ENCODE measurements at regions not wholly inside any gene's neighbourhood (a gene's known extent, or its start where the extent isn't known, plus 50 kb on each side); places are given as distances from the start of the nearest gene placed in this dataset.

DNA sequence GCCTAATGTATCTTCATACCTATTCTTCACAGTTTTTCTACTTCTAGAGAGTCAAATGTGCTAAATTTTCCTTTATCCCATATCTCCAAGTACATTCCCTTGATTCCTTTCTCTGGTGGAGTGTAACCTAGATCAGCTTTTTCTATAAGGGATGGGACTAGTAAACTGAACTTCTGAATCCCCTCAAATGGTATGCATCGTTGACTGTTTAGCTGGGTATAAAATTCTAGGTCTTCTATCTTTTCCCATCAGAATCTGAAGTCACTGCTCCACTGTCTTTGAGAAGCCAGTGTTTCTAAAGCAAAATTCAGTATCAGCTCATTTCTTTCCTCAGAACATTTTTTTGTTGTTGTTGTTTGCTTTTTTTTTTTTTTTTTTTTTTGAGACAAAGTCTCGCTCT lies 1256.8 kb downstream of the BRD1 start:
- no peak for DNase-seq
- peaks cover 0 to 42% (median 4%) of the 10 kb centered on the region in 3 donors for H3K9me3 ChIP-seq (ENCODE audit: control extremely low read depth in 1 of 3, control insufficient read depth in 2 of 3, insufficient read depth in 1 of 3, low read length in 2 of 3)
- CTCF ChIA-PET: no interaction called here
- no peaks in the 10 kb centered on the region for H4K20me1 ChIP-seq (ENCODE audit: control insufficient read depth, insufficient read depth, low read length, poor library complexity, severe bottlenecking)
- H3K4me2 ChIP-seq (replicated peaks; ENCODE audit: low read depth, low read length, poor library complexity, severe bottlenecking): no peak overlapping the region
- no peak overlapping the region for H3K27ac Mint-ChIP-seq
- peaks cover 0 to 30% (median 6%) of the 10 kb centered on the region in 4 experiments for H3K27me3 ChIP-seq (replicated peaks in 1 of 4; ENCODE audit: control extremely low read depth in 1 of 4, control insufficient read depth in 3 of 4, insufficient read depth in 4 of 4, low read length in 3 of 4)
- H3K9ac ChIP-seq (ENCODE audit: low read length): no peak overlapping the region
- no peak overlapping the region for H3K4me3 Mint-ChIP-seq
- no peak for TF ChIP-seq EZH2 (IDR thresholded peaks at IDR 0.05; ENCODE audit: borderline replicate concordance, insufficient read depth, low read depth, low read length, poor library complexity, severe bottlenecking)
- TF ChIP-seq, protein P1, sequence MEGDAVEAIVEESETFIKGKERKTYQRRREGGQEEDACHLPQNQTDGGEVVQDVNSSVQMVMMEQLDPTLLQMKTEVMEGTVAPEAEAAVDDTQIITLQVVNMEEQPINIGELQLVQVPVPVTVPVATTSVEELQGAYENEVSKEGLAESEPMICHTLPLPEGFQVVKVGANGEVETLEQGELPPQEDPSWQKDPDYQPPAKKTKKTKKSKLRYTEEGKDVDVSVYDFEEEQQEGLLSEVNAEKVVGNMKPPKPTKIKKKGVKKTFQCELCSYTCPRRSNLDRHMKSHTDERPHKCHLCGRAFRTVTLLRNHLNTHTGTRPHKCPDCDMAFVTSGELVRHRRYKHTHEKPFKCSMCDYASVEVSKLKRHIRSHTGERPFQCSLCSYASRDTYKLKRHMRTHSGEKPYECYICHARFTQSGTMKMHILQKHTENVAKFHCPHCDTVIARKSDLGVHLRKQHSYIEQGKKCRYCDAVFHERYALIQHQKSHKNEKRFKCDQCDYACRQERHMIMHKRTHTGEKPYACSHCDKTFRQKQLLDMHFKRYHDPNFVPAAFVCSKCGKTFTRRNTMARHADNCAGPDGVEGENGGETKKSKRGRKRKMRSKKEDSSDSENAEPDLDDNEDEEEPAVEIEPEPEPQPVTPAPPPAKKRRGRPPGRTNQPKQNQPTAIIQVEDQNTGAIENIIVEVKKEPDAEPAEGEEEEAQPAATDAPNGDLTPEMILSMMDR (IDR thresholded peaks at IDR 0.05): no peak
- no CpG with 5 or more reads among the region's 2 CpGs for WGBS (ENCODE audit: insufficient coverage)
- H3K4me3 ChIP-seq (ENCODE audit: control extremely low read depth in 1 of 5, extremely low read depth in 1 of 5, insufficient read depth in 1 of 5, low read depth in 2 of 5, low read length in 4 of 5): no peak overlapping the region
- no peak overlapping the region for H2AFZ ChIP-seq (ENCODE audit: insufficient read depth, low read depth, low read length, poor library complexity, severe bottlenecking)
- intact Hi-C loops (cut with micrococcal nuclease): no loop called here
- no peaks in the 10 kb centered on the region for H3K4me1 ChIP-seq (ENCODE audit: control insufficient read depth in 2 of 2, insufficient read depth in 2 of 2, low read length in 2 of 2)
- ATAC-seq (ENCODE audit: low read depth): no peak
- peaks cover 11% of the 10 kb centered on the region for H3K9me3 Mint-ChIP-seq (ENCODE audit: insufficient read depth)
- H3K4me1 Mint-ChIP-seq: peaks cover 2% of the 10 kb centered on the region
- POLR2A ChIA-PET: no interaction called here
- no peaks in the 10 kb centered on the region for H3K79me2 ChIP-seq (ENCODE audit: control insufficient read depth, insufficient read depth, low read length)
- peaks cover 40% of the 10 kb centered on the region for H3K27me3 Mint-ChIP-seq
- H3K27ac ChIP-seq (ENCODE audit: low read length in 2 of 2): no peak overlapping the region
- H3K36me3 ChIP-seq (replicated peaks in 1 of 2; ENCODE audit: control extremely low read depth in 1 of 2, control insufficient read depth in 1 of 2, extremely low read depth in 1 of 2, insufficient read depth in 2 of 2, low read length in 1 of 2): no peaks in the 10 kb centered on the region

DNA sequence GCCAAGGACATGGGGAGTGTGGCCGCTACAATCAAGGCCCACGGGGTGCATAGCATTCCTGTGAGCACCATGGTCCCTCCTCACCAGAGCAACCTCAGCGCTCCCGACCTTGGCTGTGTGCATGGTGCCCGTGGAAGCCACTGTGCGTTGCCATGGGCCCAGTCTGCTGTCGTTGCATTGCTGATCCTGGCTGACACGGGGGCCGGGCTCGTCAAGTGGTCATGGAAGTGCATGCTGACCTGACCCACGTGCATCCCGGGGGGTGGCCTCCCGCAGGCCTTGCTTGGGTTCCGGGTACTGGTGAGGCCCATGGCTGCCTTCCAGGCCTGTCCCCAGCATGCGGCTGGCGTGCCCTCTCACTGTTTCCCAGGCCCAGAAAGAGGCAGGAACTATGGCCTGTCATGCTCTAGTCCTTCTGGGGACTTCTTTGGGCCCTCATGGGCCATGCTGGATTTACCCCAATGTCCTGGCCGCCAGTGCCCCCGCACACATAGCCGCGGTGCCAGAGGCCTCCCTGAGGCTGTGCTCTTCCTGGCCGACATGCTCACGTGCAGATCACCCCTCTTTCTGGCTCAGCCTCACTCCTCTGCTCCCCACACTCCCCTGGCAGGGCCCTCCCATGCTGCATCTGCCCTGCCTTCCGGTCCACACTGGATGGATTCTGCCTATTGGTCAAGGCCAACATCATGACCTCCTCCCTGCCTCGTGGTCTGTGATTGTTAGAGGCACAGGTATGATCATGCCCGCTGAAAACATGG lies 1258.0 kb downstream of the BRD1 start:
- H3K4me3 ChIP-seq (ENCODE audit: control extremely low read depth in 1 of 5, extremely low read depth in 1 of 5, insufficient read depth in 1 of 5, low read depth in 2 of 5, low read length in 4 of 5): no peak overlapping the region
- Mint-ChIP-seq H3K4me1 (peaks cover under 1% of the 10 kb centered on the region), H3K9me3 (ENCODE audit: insufficient read depth) (peaks cover 11% of the 10 kb centered on the region), H3K4me3 (no peak overlapping the region), H3K27ac (no peak overlapping the region), H3K27me3 (peaks cover 38% of the 10 kb centered on the region)
- H4K20me1 ChIP-seq (ENCODE audit: control insufficient read depth, insufficient read depth, low read length, poor library complexity, severe bottlenecking): no peaks in the 10 kb centered on the region
- no peaks in the 10 kb centered on the region for H3K4me1 ChIP-seq (ENCODE audit: control insufficient read depth in 2 of 2, insufficient read depth in 2 of 2, low read length in 2 of 2)
- WGBS (ENCODE audit: insufficient coverage): 95% methylated on average over 23 of the region's 25 CpGs
- no peak overlapping the region for H2AFZ ChIP-seq (ENCODE audit: insufficient read depth, low read depth, low read length, poor library complexity, severe bottlenecking)
- no peaks in the 10 kb centered on the region for H3K79me2 ChIP-seq (ENCODE audit: control insufficient read depth, insufficient read depth, low read length)
- ChIA-PET CTCF (no interaction called here), POLR2A (no interaction called here)
- peaks cover 0 to 46% (median 4%) of the 10 kb centered on the region in 3 donors for H3K9me3 ChIP-seq (ENCODE audit: control extremely low read depth in 1 of 3, control insufficient read depth in 2 of 3, insufficient read depth in 1 of 3, low read length in 2 of 3)
- H3K27ac ChIP-seq (ENCODE audit: low read length in 2 of 2): no peak overlapping the region
- no peak overlapping the region for H3K4me2 ChIP-seq (replicated peaks; ENCODE audit: low read depth, low read length, poor library complexity, severe bottlenecking)
- no peak for DNase-seq
- intact Hi-C loops (cut with micrococcal nuclease): no loop called here
- H3K27me3 ChIP-seq (replicated peaks in 1 of 4; ENCODE audit: control extremely low read depth in 1 of 4, control insufficient read depth in 3 of 4, insufficient read depth in 4 of 4, low read length in 3 of 4): peaks cover 0 to 32% (median 6%) of the 10 kb centered on the region in 4 experiments
- no peaks in the 10 kb centered on the region for H3K36me3 ChIP-seq (replicated peaks in 1 of 2; ENCODE audit: control extremely low read depth in 1 of 2, control insufficient read depth in 1 of 2, extremely low read depth in 1 of 2, insufficient read depth in 2 of 2, low read length in 1 of 2)
- ATAC-seq (ENCODE audit: low read depth): no peak
- TF ChIP-seq, protein P1 (IDR thresholded peaks at IDR 0.05): no peak
- TF ChIP-seq EZH2 (IDR thresholded peaks at IDR 0.05; ENCODE audit: borderline replicate concordance, insufficient read depth, low read depth, low read length, poor library complexity, severe bottlenecking): no peak
- no peak overlapping the region for H3K9ac ChIP-seq (ENCODE audit: low read length)
